LNCaP clone FGC (cell line): ENCODE measurements at regions not wholly inside any gene's neighbourhood (a gene's known extent, or its start where the extent isn't known, plus 50 kb on each side); places are given as distances from the start of the nearest gene placed in this dataset.

ENCODE experiments used
- DNase-seq: peaks from one replicate; pipeline ENCODE4 v3.0.0-alpha.2; 2011; ENCODE audit warnings: low read depth
- H3K4me3 ChIP-seq: 2 replicates; pipeline ENCODE4 v1.5.1; 2011; ENCODE audit warnings: mild to moderate bottlenecking, low read depth, low read length, control low read depth
- CTCF ChIP-seq: IDR thresholded peaks from 2 replicates; pipeline ENCODE4 v1.5.1; 2012; ENCODE audit warnings: mild to moderate bottlenecking; ENCODE audit not compliant: control insufficient read depth, insufficient read depth; ENCODE audit errors: extremely low read depth

- DNase-seq = no peak
- no peak overlapping the region for H3K4me3 ChIP-seq
- TF ChIP-seq CTCF = no peak
Observed at GRCh38 chr13:36530861-36531590, 98.7 kb downstream of the CCNA1 start.

GRCh38 chr13:36531746-36532486 lies 99.6 kb downstream of the CCNA1 start:
- no peak for DNase-seq
- no peak overlapping the region for H3K4me3 ChIP-seq
- TF ChIP-seq CTCF = no peak

DNA sequence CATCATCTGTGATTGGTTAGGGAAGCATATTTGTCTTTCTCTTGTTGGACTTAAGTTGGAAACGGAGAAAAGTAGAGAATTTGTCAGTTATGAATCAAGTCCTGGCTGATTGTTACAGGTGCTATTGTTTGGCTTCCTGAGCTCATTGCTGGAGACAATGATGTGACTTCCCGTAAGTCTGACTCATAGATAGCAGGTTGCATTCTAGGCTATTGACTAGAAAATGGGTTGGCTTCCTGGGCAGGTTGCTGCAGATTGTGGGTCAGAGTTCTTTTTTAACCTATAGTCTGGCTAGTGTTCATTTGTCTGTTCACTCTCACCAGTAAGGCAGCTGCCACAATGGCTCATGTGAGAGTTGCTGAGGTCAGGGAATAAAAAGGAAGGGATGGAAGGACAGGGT lies 101.5 kb downstream of the CCNA1 start:
- H3K4me3 ChIP-seq = no peak overlapping the region
- DNase-seq = no peak
- no peak for TF ChIP-seq CTCF

- TF ChIP-seq CTCF = no peak
- H3K4me3 ChIP-seq = no peak overlapping the region
- DNase-seq = no peak
Observed at GRCh38 chr13:36536546-36536945, 104.3 kb downstream of the CCNA1 start.

DNA sequence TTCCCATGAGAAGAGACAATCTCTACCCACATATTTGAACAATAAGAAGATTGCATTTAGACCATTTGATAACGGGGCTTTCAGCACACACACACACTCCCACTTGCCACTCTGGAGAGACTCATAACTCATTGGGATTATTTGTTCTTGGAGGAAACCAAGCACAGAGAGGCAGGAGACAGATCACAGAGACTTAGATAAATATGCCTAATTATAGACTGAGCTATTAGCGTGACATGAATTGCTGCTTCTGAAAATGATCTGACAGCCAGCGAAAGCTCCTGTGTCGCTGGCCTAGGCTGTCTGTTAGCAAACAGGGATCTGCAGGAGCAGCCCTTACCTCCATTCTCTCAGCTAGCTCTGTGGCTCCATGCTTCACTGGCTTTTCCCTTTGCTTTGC lies 111.4 kb downstream of the CCNA1 start:
- no peak for TF ChIP-seq CTCF
- no peak overlapping the region for H3K4me3 ChIP-seq
- no peak for DNase-seq

DNA sequence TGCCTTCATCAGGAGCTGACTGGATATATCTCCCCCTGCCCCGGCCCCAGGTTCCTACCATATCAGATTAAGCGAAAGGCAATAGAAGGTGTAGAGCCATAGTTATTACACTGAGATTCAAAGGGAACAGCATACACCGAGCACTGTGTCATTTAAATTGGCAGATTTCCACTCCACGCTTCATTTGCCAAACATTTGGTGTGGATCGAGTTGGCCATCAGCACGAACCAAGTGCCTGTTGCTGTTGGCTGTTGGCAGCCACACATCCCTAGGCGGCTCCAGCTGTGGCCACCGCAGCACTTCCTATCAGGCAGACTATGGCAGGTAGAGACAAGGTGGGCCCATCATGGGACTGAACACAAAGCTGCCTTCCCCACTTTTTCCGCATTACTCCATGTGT lies 115.8 kb downstream of the CCNA1 start:
- no peak for TF ChIP-seq CTCF
- no peak overlapping the region for H3K4me3 ChIP-seq
- no peak for DNase-seq

DNA sequence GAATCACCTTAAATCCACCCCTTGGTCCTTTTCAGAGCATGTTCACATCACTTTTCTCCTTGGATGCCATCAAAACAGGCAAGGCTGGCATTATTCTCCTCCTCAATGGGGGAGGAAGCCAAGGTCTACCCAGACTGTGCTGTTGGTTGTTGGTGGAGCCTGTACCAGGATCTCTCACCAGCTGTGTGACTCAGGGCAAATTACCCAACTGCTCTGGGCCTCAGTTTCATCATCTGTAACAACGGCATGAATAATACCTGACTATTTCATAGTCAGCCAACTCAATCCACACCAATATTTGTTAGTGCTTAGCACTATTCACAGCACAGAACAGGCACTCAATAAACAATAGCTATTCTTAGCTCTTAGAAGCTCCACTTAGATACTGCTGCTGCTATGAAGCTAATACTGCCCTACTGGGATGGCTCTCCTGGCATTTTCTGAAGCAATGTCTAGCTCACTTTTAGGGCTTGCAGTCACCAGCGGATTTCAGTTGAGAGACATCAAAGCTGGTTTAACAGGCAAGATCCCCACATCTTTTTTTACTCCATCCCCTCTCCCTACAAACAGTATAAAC lies 116.9 kb downstream of the CCNA1 start:
- H3K4me3 ChIP-seq = no peak overlapping the region
- TF ChIP-seq CTCF = no peak

More for the DNA sequence above, 116.9 kb downstream of the CCNA1 start:
- DNase-seq = no peak
